ENCODE measurements at regions not wholly inside any gene's neighbourhood (a gene's known extent, or its start where the extent isn't known, plus 50 kb on each side); places are given as distances from the start of the nearest gene placed in this dataset.

- Histone ChIP-seq H4K20me1 (ENCODE audit: insufficient read depth, low read length) (no peaks in the 10 kb centered on the region), H3K4me3 (ENCODE audit: insufficient read depth, low read length) (no peak overlapping the region), H3K27ac (ENCODE audit: low read depth, low read length) (no peak overlapping the region), H2AFZ (ENCODE audit: low read length) (no peak overlapping the region), H3K27me3 (ENCODE audit: insufficient read depth, low read length) (no peaks in the 10 kb centered on the region), H3K36me3 (ENCODE audit: insufficient read depth, low read length) (no peaks in the 10 kb centered on the region), H3K9me3 (ENCODE audit: low read depth, low read length) (peaks cover 8% of the 10 kb centered on the region), H3K79me2 (ENCODE audit: insufficient read depth, low read length) (no peaks in the 10 kb centered on the region), H3K4me2 (ENCODE audit: insufficient read depth, low read length) (no peak overlapping the region), H3K4me1 (ENCODE audit: insufficient read depth, low read length) (no peaks in the 10 kb centered on the region)
- TF ChIP-seq CTCF (IDR thresholded peaks at IDR 0.05; ENCODE audit: extremely low read depth, low read depth, low read length) = no peak
- no peak for DNase-seq (ENCODE audit: insufficient read length, low spot score, missing footprints)
These were observed 92.0 kb downstream of the DIRAS3 start for GRCh38 chr1:67958472-67958871.

DNA sequence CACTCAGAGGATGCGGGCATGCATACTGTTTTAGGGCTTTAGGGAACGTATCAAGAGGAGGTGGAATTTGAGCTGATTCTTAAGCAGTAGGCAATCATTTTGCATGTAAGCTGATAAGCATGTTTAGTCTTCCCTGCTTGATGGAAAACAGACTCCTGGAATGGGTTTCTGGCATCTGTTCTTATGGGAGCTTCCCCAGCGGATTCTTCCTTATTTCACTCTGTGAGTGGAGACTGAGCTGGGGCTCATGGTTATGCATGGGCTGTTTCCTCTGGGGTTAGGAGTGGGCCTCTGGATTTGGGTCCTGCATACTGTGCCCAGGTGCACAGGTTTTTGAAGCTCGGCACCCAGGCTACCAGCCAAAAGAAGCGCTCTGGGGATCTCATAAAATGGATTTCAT, 93.4 kb downstream of the DIRAS3 start:
- Histone ChIP-seq H2AFZ (ENCODE audit: low read length) (no peak overlapping the region), H3K27ac (ENCODE audit: low read depth, low read length) (no peak overlapping the region), H3K4me2 (ENCODE audit: insufficient read depth, low read length) (no peak overlapping the region), H3K9me3 (ENCODE audit: low read depth, low read length) (no peaks in the 10 kb centered on the region), H3K27me3 (ENCODE audit: insufficient read depth, low read length) (no peaks in the 10 kb centered on the region), H3K36me3 (ENCODE audit: insufficient read depth, low read length) (no peaks in the 10 kb centered on the region), H4K20me1 (ENCODE audit: insufficient read depth, low read length) (no peaks in the 10 kb centered on the region), H3K79me2 (ENCODE audit: insufficient read depth, low read length) (no peaks in the 10 kb centered on the region), H3K4me1 (ENCODE audit: insufficient read depth, low read length) (peaks cover 5% of the 10 kb centered on the region), H3K4me3 (ENCODE audit: insufficient read depth, low read length) (no peak overlapping the region)
- no peak for TF ChIP-seq CTCF (IDR thresholded peaks at IDR 0.05; ENCODE audit: extremely low read depth, low read depth, low read length)
- DNase-seq (ENCODE audit: insufficient read length, low spot score, missing footprints) = no peak

DNA sequence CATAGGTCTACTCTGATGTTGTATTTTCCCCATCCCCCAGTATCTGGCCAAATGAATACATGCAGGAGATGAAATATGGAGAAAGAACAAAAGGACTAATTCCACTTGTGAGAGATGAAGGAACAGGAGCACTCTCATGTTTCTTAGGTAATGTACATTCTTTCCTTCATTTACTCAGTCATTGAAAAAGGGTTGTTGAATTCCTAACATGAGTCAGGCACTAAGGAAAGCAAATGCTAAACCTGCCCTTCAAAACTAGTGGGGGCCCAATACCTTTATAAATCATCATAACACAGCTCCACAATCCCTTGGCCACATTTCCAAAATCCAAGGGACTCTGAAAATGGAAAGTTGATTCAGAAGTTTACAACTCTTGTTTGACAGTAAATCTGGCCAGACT, 94.3 kb downstream of the DIRAS3 start:
- Histone ChIP-seq H3K36me3 (ENCODE audit: insufficient read depth, low read length) (no peaks in the 10 kb centered on the region), H3K9me3 (ENCODE audit: low read depth, low read length) (no peaks in the 10 kb centered on the region), H3K27ac (ENCODE audit: low read depth, low read length) (no peak overlapping the region), H3K4me2 (ENCODE audit: insufficient read depth, low read length) (no peak overlapping the region), H3K4me3 (ENCODE audit: insufficient read depth, low read length) (no peak overlapping the region), H2AFZ (ENCODE audit: low read length) (no peak overlapping the region), H4K20me1 (ENCODE audit: insufficient read depth, low read length) (no peaks in the 10 kb centered on the region), H3K79me2 (ENCODE audit: insufficient read depth, low read length) (no peaks in the 10 kb centered on the region), H3K27me3 (ENCODE audit: insufficient read depth, low read length) (no peaks in the 10 kb centered on the region), H3K4me1 (ENCODE audit: insufficient read depth, low read length) (peaks cover 8% of the 10 kb centered on the region)
- no peak for TF ChIP-seq CTCF (IDR thresholded peaks at IDR 0.05; ENCODE audit: extremely low read depth, low read depth, low read length)
- no peak for DNase-seq (ENCODE audit: insufficient read length, low spot score, missing footprints)

DNA sequence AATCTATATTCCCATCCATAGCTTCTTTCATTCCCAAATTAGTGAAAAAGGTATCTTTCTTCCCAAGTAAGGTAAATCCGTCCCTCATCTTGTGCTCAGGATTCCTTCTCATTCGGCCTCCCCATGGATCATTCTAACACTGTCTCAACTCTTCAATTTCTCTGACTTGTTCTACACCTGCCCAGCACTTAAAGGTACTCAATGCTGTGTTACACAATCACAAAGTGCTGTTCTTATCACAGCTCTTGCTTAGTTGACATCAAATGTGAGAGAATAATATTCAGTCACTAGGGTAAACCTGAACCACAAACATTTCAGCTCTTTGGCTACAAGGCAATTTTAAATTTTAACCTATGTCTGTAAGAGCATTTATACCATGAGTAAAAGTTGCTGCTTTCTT, 94.8 kb downstream of the DIRAS3 start:
- Histone ChIP-seq H3K4me3 (ENCODE audit: insufficient read depth, low read length) (no peak overlapping the region), H3K4me2 (ENCODE audit: insufficient read depth, low read length) (no peak overlapping the region), H3K4me1 (ENCODE audit: insufficient read depth, low read length) (peaks cover 8% of the 10 kb centered on the region), H3K79me2 (ENCODE audit: insufficient read depth, low read length) (no peaks in the 10 kb centered on the region), H3K27me3 (ENCODE audit: insufficient read depth, low read length) (no peaks in the 10 kb centered on the region), H4K20me1 (ENCODE audit: insufficient read depth, low read length) (no peaks in the 10 kb centered on the region), H3K27ac (ENCODE audit: low read depth, low read length) (no peak overlapping the region), H3K36me3 (ENCODE audit: insufficient read depth, low read length) (no peaks in the 10 kb centered on the region), H2AFZ (ENCODE audit: low read length) (no peak overlapping the region), H3K9me3 (ENCODE audit: low read depth, low read length) (no peaks in the 10 kb centered on the region)
- DNase-seq (ENCODE audit: insufficient read length, low spot score, missing footprints) = no peak
- TF ChIP-seq CTCF (IDR thresholded peaks at IDR 0.05; ENCODE audit: extremely low read depth, low read depth, low read length) = no peak

Measured in osteoblast (primary cell).